Spleen (tissue), 11 donors: ENCODE measurements at regions not wholly inside any gene's neighbourhood (a gene's known extent, or its start where the extent isn't known, plus 50 kb on each side); places are given as distances from the start of the nearest gene placed in this dataset.

Experiments
- DNase-seq: peaks from one replicate; pipeline ENCODE4 v3.0.0-alpha.2; 2020
- H3K27ac ChIP-seq, 8 donors: fragments of 200-600 bp; sonication (generic) in 7 of 8; 1 replicate in 4 of 8; 2 replicates in 4 of 8; pipeline versions ENCODE4 v1.5.0 to v1.8.0; 2016 to 2021; ENCODE audit warnings: inconsistent platforms in 4 of 8, mild to moderate bottlenecking in 4 of 8, moderate library complexity in 1 of 8
- H3K27me3 ChIP-seq, 7 donors: fragments of 200-600 bp; sonication (generic) in 6 of 7; replicated peaks in 1 of 7; 1 replicate in 4 of 7; 2 replicates in 3 of 7; pipeline versions ENCODE4 v1.5.0 to v1.8.0; 2016 to 2021; ENCODE audit warnings: inconsistent platforms in 3 of 7, mild to moderate bottlenecking in 1 of 7
- H3K36me3 ChIP-seq, 6 donors: fragments of 200-600 bp; sonication (generic) in 5 of 6; 1 replicate in 4 of 6; 2 replicates in 2 of 6; pipeline versions ENCODE4 v1.5.0 to v1.8.0; 2016 to 2021; ENCODE audit warnings: inconsistent platforms in 2 of 6
- H3K4me1 ChIP-seq, 6 donors: fragments of 200-600 bp; sonication (generic) in 5 of 6; 1 replicate in 3 of 6; 2 replicates in 3 of 6; pipeline versions ENCODE4 v1.5.0 to v1.8.0; 2016 to 2021; ENCODE audit warnings: inconsistent platforms in 3 of 6
- H3K4me3 ChIP-seq, 8 donors: fragments of 200-600 bp; sonication (generic) in 7 of 8; 1 replicate in 4 of 8; 2 replicates in 4 of 8; pipeline versions ENCODE4 v1.5.0 to v1.8.0; 2016 to 2021; ENCODE audit warnings: inconsistent platforms in 4 of 8, mild to moderate bottlenecking in 4 of 8, moderate library complexity in 2 of 8
- H3K9me3 ChIP-seq, 8 donors: fragments of 200-600 bp; sonication (generic) in 7 of 8; 1 replicate in 4 of 8; 2 replicates in 4 of 8; pipeline versions ENCODE4 v1.5.0 to v1.8.0; 2016 to 2021; ENCODE audit warnings: inconsistent platforms in 4 of 8
- POLR2A ChIP-seq, 3 donors: fragments of 450-650 bp; IDR thresholded peaks; one replicate each; pipeline ENCODE4 v1.5.1; 2017; ENCODE audit warnings: antibody characterized with exemption in 3 of 3, mild to moderate bottlenecking in 1 of 3
- POLR2AphosphoS5 ChIP-seq, 3 donors: sonication (generic); formaldehyde crosslinking; IDR thresholded peaks; one replicate each; pipeline ENCODE4 v1.5.1; 2017; ENCODE audit warnings: antibody characterized with exemption in 3 of 3
- WGBS, 5 donors: extraction: QIAGEN DNeasy Blood & Tissue Kit in 3 of 5; methylation state at CpG; one replicate each; pipeline versions ENCODE4 v1.1.5 to v1.1.7; 2013 to 2018; 5-methylcytosine and 5-hydroxymethylcytosine counted together
- intact Hi-C: fragments of 100-400 bp; cut with DNase I; formaldehyde crosslinking; loops from one replicate; pipeline ENCODE4 v1.15.0; 2023; ENCODE audit warnings: low total_unique reads
- TF ChIP-seq, protein P1 (sequence below), 11 experiments: fragments of 200-600 bp in 7 of 11; fragments of 450-650 bp in 4 of 11; sonication (generic) in 4 of 11; IDR thresholded peaks in 8 of 11; conservative IDR thresholded peaks in 3 of 11; 1 replicate in 7 of 11; 2 replicates in 4 of 11; pipeline versions ENCODE4 v1.4.0 to v1.8.0; 2016 to 2021; ENCODE audit warnings: antibody characterized with exemption in 11 of 11, inconsistent platforms in 4 of 11, mild to moderate bottlenecking in 1 of 11
- donor health status: healthy with polysubstance abuse.
- donor health status: DM: no; HTN: no; CAD: no; lungs with moderate emphysema.
- donor health status: DM: no; HTN: no; CAD: no.
- donor health status: Bipolar disorder and iron deficiency.
- donor health status: healthy.
- donor health status: DM: no; HTN: no; CAD: no.
- donor health status: DM: yes; HTN: yes; CAD: no.

DNA sequence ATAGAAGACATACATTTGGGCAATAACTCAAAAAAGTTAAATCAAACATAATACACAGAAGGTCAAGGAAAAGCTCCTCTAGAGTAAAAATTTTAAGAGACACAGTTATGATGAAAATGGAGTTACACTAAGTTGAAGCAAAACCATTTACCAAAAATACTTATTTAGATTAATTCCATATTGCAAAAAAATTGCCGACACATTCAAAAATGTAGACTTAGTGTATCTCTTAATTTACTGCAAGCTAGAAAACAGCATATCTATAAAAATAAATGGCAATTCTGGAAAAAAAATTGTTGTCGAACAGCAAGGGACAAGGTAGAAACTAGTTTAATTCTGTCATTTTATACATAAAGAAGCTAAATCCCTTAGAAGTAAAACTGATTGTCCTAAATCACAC is 248.7 kb upstream of the KIF2B start:
- TF ChIP-seq POLR2A (IDR thresholded peaks at IDR 0.05) (no peak), POLR2AphosphoS5 (IDR thresholded peaks at IDR 0.05) (no peak)
- TF ChIP-seq, protein P1, sequence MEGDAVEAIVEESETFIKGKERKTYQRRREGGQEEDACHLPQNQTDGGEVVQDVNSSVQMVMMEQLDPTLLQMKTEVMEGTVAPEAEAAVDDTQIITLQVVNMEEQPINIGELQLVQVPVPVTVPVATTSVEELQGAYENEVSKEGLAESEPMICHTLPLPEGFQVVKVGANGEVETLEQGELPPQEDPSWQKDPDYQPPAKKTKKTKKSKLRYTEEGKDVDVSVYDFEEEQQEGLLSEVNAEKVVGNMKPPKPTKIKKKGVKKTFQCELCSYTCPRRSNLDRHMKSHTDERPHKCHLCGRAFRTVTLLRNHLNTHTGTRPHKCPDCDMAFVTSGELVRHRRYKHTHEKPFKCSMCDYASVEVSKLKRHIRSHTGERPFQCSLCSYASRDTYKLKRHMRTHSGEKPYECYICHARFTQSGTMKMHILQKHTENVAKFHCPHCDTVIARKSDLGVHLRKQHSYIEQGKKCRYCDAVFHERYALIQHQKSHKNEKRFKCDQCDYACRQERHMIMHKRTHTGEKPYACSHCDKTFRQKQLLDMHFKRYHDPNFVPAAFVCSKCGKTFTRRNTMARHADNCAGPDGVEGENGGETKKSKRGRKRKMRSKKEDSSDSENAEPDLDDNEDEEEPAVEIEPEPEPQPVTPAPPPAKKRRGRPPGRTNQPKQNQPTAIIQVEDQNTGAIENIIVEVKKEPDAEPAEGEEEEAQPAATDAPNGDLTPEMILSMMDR (IDR thresholded peaks at IDR 0.05 in 8 of 11, conservative IDR thresholded peaks at IDR 0.05 in 3 of 11): no peak
- intact Hi-C loops: no loop called here
- Histone ChIP-seq H3K4me3 (no peak overlapping the region), H3K27ac (no peak overlapping the region), H3K9me3 (no peaks in the 10 kb centered on the region), H3K27me3 (no peaks in the 10 kb centered on the region), H3K4me1 (no peaks in the 10 kb centered on the region), H3K36me3 (no peaks in the 10 kb centered on the region)
- 88 to 95% (median 93%) methylated on average over 2 of the region's 2 CpGs for WGBS, 5 donors
- DNase-seq: no peak

DNA sequence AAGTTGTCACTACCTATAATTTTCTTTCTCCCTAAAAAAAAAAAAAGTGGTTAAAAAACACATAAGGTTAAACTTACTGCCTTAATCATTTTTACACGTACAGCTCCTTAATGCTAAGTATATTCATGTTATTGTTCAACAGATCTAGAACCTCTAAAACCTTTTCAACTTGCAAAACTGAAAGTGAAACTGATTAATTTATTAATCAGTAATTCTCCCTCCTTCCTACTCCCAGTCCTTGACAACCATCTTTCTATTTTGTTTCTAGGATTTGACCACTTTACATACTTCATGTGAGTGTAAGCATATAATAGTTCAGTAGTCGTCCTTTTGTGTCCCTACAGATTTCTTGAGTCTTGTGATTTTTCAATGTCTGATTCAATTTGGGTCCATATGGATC is 251.4 kb upstream of the KIF2B start:
- Histone ChIP-seq H3K27ac (no peak overlapping the region), H3K9me3 (no peaks in the 10 kb centered on the region), H3K4me1 (no peaks in the 10 kb centered on the region), H3K36me3 (no peaks in the 10 kb centered on the region), H3K27me3 (no peaks in the 10 kb centered on the region), H3K4me3 (no peak overlapping the region)
- no peak for DNase-seq
- intact Hi-C loops: no loop called here
- 56 to 72% (median 66%) methylated on average over 2 of the region's 2 CpGs for WGBS, 5 donors
- TF ChIP-seq POLR2A (IDR thresholded peaks at IDR 0.05) (no peak), POLR2AphosphoS5 (IDR thresholded peaks at IDR 0.05) (no peak)
- TF ChIP-seq, protein P1 (IDR thresholded peaks at IDR 0.05 in 8 of 11, conservative IDR thresholded peaks at IDR 0.05 in 3 of 11): no peak

DNA sequence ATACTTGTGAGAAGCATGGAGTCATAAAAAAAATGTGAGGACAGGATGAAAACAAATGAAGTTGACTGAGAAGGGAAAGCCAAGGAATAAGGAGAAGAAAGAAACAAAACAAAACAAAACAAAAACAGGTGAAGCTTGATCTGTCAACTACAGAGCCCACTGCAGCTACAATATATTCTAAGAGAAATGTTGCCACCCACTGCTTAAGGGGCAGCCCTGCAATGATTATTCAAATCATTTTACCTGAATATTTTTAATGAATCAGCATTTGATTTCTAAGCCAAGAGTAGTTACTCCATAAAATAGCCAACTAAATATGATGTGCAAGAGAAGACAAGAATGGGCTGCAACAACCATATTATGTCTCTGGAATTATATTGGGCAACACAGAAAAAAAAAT is 252.0 kb upstream of the KIF2B start:
- Histone ChIP-seq H3K27ac (no peak overlapping the region), H3K27me3 (no peaks in the 10 kb centered on the region), H3K4me1 (no peaks in the 10 kb centered on the region), H3K36me3 (no peaks in the 10 kb centered on the region), H3K9me3 (peaks cover 0 to under 1% (median 0%) of the 10 kb centered on the region in 8 donors), H3K4me3 (no peak overlapping the region)
- no peak for DNase-seq
- intact Hi-C loops: no loop called here
- TF ChIP-seq, protein P1 (IDR thresholded peaks at IDR 0.05 in 8 of 11, conservative IDR thresholded peaks at IDR 0.05 in 3 of 11): no peak
- TF ChIP-seq POLR2AphosphoS5 (IDR thresholded peaks at IDR 0.05) (no peak), POLR2A (IDR thresholded peaks at IDR 0.05) (no peak)

DNA sequence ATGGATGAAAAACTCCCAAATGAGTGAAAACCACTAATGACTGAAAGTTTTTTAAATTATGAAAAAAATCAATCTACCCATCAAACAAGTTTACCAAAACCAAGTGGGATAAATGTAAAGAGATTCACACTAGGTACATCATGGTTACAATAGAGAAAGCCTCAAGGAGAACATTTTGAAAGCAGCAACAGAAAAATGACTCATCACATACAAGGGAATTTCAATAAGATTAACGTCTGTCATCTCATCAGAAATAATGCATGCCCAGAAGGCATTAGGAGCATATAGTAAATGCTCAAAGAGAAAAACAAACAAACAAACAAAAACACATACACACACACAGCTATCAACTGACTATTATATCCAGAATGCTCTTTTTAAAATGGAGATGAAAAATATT is 261.8 kb upstream of the KIF2B start:
- DNase-seq: no peak
- H3K36me3 ChIP-seq: no peaks in the 10 kb centered on the region
- intact Hi-C loops: no loop called here
- WGBS, 5 donors: 35 to 79% (median 51%) methylated on average over 1 of the region's 1 CpG
- H3K27ac ChIP-seq: no peak overlapping the region
- H3K9me3 ChIP-seq: peaks cover 0 to 14% (median 2%) of the 10 kb centered on the region in 8 donors
- H3K4me3 ChIP-seq: no peak overlapping the region
- no peaks in the 10 kb centered on the region for H3K27me3 ChIP-seq
- TF ChIP-seq, protein P1 (IDR thresholded peaks at IDR 0.05 in 8 of 11, conservative IDR thresholded peaks at IDR 0.05 in 3 of 11): no peak
- TF ChIP-seq POLR2A (IDR thresholded peaks at IDR 0.05) (no peak), POLR2AphosphoS5 (IDR thresholded peaks at IDR 0.05) (no peak)
- no peaks in the 10 kb centered on the region for H3K4me1 ChIP-seq
